Testis (tissue), 2 donors: ENCODE measurements at regions not wholly inside any gene's neighbourhood (a gene's known extent, or its start where the extent isn't known, plus 50 kb on each side); places are given as distances from the start of the nearest gene placed in this dataset.

ENCODE experiments used
- CTCF ChIP-seq, 3 experiments: fragments of 450-650 bp in 2 of 3; fragments of 200-600 bp in 1 of 3; sonication (generic) in 1 of 3; IDR thresholded peaks; one replicate each; pipeline ENCODE4 v1.5.1; 2016 to 2019; ENCODE audit warnings: antibody characterized with exemption in 3 of 3, mild to moderate bottlenecking in 2 of 3, moderate library complexity in 1 of 3
- POLR2A ChIP-seq: fragments of 450-650 bp; IDR thresholded peaks from one replicate; pipeline ENCODE4 v1.6.1; 2017; ENCODE audit warnings: antibody characterized with exemption, mild to moderate bottlenecking, moderate library complexity

DNA sequence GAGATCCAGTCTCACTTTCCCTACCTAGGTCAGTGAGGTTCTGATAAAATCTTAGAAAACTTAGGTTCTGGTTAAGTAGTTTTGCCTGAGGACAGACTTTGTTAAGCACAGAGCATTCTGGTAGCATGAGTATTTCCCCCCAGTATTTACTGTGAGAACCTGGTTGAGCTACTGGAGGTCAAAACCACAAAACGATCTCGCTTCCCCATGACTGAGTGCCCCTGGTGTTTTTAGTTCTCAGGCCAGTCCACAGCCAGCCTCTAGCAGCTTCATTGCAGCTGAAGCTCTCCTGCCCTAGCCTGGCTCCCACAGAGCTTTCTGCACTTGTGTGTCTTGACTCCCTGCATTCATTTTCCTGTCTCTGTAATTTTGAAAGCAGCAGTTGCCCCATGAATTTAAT is 1138.2 kb downstream of the UQCRFS1 start:
- TF ChIP-seq CTCF (IDR thresholded peaks at IDR 0.05): no peak
- no peak for TF ChIP-seq POLR2A
